Astrocyte of the cerebellum (primary cell): ENCODE measurements at regions not wholly inside any gene's neighbourhood (a gene's known extent, or its start where the extent isn't known, plus 50 kb on each side); places are given as distances from the start of the nearest gene placed in this dataset.
"Not testable (repeated sequence)": the region's sequence is repeated elsewhere in the genome, so short reads cannot be mapped to it uniquely, and the experiment has no call there.

Experiments used
- DNase-seq: peaks from one replicate; pipeline ENCODE4 v3.0.0-alpha.2; 2011; ENCODE audit warnings: low read depth
- H3K4me3 ChIP-seq: 2 replicates; pipeline ENCODE4 v1.5.1; 2011; ENCODE audit warnings: mild to moderate bottlenecking, low read depth, low read length, moderate library complexity
- CTCF ChIP-seq: IDR thresholded peaks from 2 replicates; pipeline ENCODE4 v1.5.1; 2012; ENCODE audit warnings: low read length, low read depth, moderate library complexity, mild to moderate bottlenecking; ENCODE audit errors: missing control alignments
- in situ Hi-C: cut with HindIII; loops from 2 replicates; pipeline ENCODE4 v1.10.0; 2017; ENCODE audit warnings: low sequenced_read_pairs

GRCh38 chr7:25731846-25732245 is 420.2 kb upstream of the NFE2L3 start:
- no peak for TF ChIP-seq CTCF
- H3K4me3 ChIP-seq, result no peak overlapping the region
- in situ Hi-C loops, result no loop called here
- DNase-seq, result no peak

- no peak for TF ChIP-seq CTCF
- H3K4me3 ChIP-seq, result no peak overlapping the region
- DNase-seq, result no peak
- in situ Hi-C loops, result no loop called here
Observed at GRCh38 chr7:25732766-25733217, 419.2 kb upstream of the NFE2L3 start.

GRCh38 chr7:25735674-25736242 is 416.2 kb upstream of the NFE2L3 start:
- in situ Hi-C loops, result no loop called here
- H3K4me3 ChIP-seq, result no peak overlapping the region
- TF ChIP-seq CTCF, result no peak
- no peak for DNase-seq

- no peak for DNase-seq
- in situ Hi-C loops, result no loop called here
- H3K4me3 ChIP-seq, result no peak overlapping the region
- TF ChIP-seq CTCF, result no peak
Observed at GRCh38 chr7:25738528-25738927, 413.5 kb upstream of the NFE2L3 start.

GRCh38 chr7:25739143-25739542 is 412.9 kb upstream of the NFE2L3 start:
- in situ Hi-C loops, result no loop called here
- no peak overlapping the region for H3K4me3 ChIP-seq
- DNase-seq, result no peak
- TF ChIP-seq CTCF, result no peak

GRCh38 chr7:25742316-25742715 is 409.7 kb upstream of the NFE2L3 start:
- no peak overlapping the region for H3K4me3 ChIP-seq
- no peak for DNase-seq
- no peak for TF ChIP-seq CTCF
- in situ Hi-C loops, result no loop called here

GRCh38 chr7:25743670-25744451 is 408.1 kb upstream of the NFE2L3 start:
- DNase-seq, in situ Hi-C loops, H3K4me3 ChIP-seq: not testable (repeated sequence)
